H1 (cell line): ENCODE measurements at regions not wholly inside any gene's neighbourhood (a gene's known extent, or its start where the extent isn't known, plus 50 kb on each side); places are given as distances from the start of the nearest gene placed in this dataset.

ENCODE experiments used
- CBX5 ChIP-seq: fragments of 300-800, 300-1000 bp; sonication (generic); IDR thresholded peaks from 2 replicates; pipeline ENCODE4 v1.7.1; 2016; ENCODE audit warnings: antibody characterized with exemption, low read length, low read depth
- CHD2 ChIP-seq: IDR thresholded peaks from 2 replicates; pipeline ENCODE4 v1.6.1; 2012; ENCODE audit warnings: low read length, improper control_type of control experiment
- EP300 ChIP-seq, 2 experiments: IDR thresholded peaks; 1 replicate in 1 of 2; 2 replicates in 1 of 2; pipeline ENCODE4 v1.6.1; 2011 to 2012; ENCODE audit warnings: low read depth in 2 of 2, low read length in 2 of 2, mild to moderate bottlenecking in 2 of 2, borderline replicate concordance in 1 of 2, inconsistent platforms in 1 of 2, moderate library complexity in 1 of 2
- EZH2 ChIP-seq: fragments of 200-600 bp; sonication (generic); IDR thresholded peaks from 2 replicates; pipeline ENCODE4 v1.7.1; 2012; ENCODE audit warnings: low read depth, mild to moderate bottlenecking, moderate library complexity, low read length, inconsistent platforms; ENCODE audit not compliant: severe bottlenecking
- KDM1A ChIP-seq: fragments of 200-600, 300-600 bp; sonication (generic); IDR thresholded peaks from 2 replicates; pipeline ENCODE4 v1.7.1; 2016; ENCODE audit warnings: mild to moderate bottlenecking, low read length, borderline replicate concordance
- NANOG ChIP-seq: IDR thresholded peaks from 2 replicates; pipeline ENCODE4 v1.6.1; 2011; ENCODE audit warnings: low read length, low read depth, mild to moderate bottlenecking, inconsistent platforms; ENCODE audit not compliant: insufficient read depth, poor library complexity, severe bottlenecking
- POLR2A ChIP-seq, 2 experiments: IDR thresholded peaks; 1 replicate in 1 of 2; 2 replicates in 1 of 2; pipeline ENCODE4 v1.6.1; 2011; ENCODE audit warnings: low read depth in 2 of 2, low read length in 2 of 2, mild to moderate bottlenecking in 2 of 2; ENCODE audit errors: control extremely low read depth in 1 of 2
- POLR2AphosphoS5 ChIP-seq: IDR thresholded peaks from 2 replicates; pipeline ENCODE4 v1.6.1; 2011; ENCODE audit warnings: low read depth, low read length
- SIN3A ChIP-seq, 2 experiments: IDR thresholded peaks in 1 of 2; conservative IDR thresholded peaks in 1 of 2; 2 replicates each; pipeline ENCODE4 v1.6.1; 2011 to 2012; ENCODE audit warnings: low read length in 2 of 2, improper control_type of control experiment in 1 of 2, low read depth in 1 of 2, mild to moderate bottlenecking in 1 of 2
- TAF1 ChIP-seq: IDR thresholded peaks from 2 replicates; pipeline ENCODE4 v1.6.1; 2011; ENCODE audit warnings: mild to moderate bottlenecking, low read depth, low read length
- TEAD4 ChIP-seq: IDR thresholded peaks from 2 replicates; pipeline ENCODE4 v1.6.1; 2012; ENCODE audit warnings: low read depth, low read length, inconsistent platforms, mixed read lengths
- TF ChIP-seq, protein P1 (sequence below), 3 experiments: IDR thresholded peaks; 1 replicate in 2 of 3; 2 replicates in 1 of 3; pipeline versions ENCODE4 v1.5.1 to v1.6.1; 2011; ENCODE audit warnings: low read length in 3 of 3, mild to moderate bottlenecking in 3 of 3, inconsistent platforms in 2 of 3, low read depth in 1 of 3, moderate library complexity in 1 of 3; ENCODE audit not compliant: insufficient read depth in 1 of 3; ENCODE audit errors: control extremely low read depth in 1 of 3
- TF ChIP-seq, protein P2 (sequence below): IDR thresholded peaks from 2 replicates; pipeline ENCODE4 v1.6.1; 2011; ENCODE audit warnings: low read length, improper control_type of control experiment
- TF ChIP-seq, protein P3 (sequence below): IDR thresholded peaks from 2 replicates; pipeline ENCODE4 v1.6.1; 2012; ENCODE audit warnings: inconsistent platforms

DNA sequence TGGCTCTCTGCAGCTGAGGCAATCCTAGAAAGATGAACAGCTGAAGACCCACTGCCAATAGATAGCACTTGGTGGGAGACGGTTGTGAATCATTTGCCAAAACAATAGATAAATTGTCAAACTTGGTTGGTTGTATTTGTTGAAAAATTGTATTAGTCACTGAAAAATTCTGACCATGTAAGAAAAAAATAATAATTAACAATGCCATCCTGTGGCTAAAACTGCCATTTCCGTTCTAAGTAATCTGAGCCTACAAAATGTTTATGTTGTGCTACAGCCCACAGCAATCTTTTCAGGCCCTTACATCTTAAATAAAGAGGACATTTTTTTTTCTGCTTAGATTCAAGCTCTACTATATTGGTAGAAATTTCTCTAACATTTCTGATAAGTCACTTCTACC is 103.2 kb upstream of the ANO3 start:
- TF ChIP-seq POLR2A (IDR thresholded peaks at IDR 0.05; ENCODE audit: control extremely low read depth in 1 of 2, low read depth in 2 of 2, low read length in 2 of 2) (no peak), CHD2 (no peak), EP300 (IDR thresholded peaks at IDR 0.05; ENCODE audit: borderline replicate concordance in 1 of 2, low read depth in 2 of 2, low read length in 2 of 2) (no peak), NANOG (no peak), TAF1 (no peak), KDM1A (no peak), EZH2 (no peak), POLR2AphosphoS5 (no peak), CBX5 (no peak), TEAD4 (no peak), SIN3A (conservative IDR thresholded peaks at IDR 0.05 in 1 of 2, IDR thresholded peaks at IDR 0.05 in 1 of 2; ENCODE audit: low read depth in 1 of 2, low read length in 2 of 2) (no peak)
- TF ChIP-seq, protein P1, sequence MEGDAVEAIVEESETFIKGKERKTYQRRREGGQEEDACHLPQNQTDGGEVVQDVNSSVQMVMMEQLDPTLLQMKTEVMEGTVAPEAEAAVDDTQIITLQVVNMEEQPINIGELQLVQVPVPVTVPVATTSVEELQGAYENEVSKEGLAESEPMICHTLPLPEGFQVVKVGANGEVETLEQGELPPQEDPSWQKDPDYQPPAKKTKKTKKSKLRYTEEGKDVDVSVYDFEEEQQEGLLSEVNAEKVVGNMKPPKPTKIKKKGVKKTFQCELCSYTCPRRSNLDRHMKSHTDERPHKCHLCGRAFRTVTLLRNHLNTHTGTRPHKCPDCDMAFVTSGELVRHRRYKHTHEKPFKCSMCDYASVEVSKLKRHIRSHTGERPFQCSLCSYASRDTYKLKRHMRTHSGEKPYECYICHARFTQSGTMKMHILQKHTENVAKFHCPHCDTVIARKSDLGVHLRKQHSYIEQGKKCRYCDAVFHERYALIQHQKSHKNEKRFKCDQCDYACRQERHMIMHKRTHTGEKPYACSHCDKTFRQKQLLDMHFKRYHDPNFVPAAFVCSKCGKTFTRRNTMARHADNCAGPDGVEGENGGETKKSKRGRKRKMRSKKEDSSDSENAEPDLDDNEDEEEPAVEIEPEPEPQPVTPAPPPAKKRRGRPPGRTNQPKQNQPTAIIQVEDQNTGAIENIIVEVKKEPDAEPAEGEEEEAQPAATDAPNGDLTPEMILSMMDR (IDR thresholded peaks at IDR 0.05; ENCODE audit: control extremely low read depth in 1 of 3, insufficient read depth in 1 of 3, low read depth in 1 of 3, low read length in 3 of 3): no peak
- TF ChIP-seq, protein P2, sequence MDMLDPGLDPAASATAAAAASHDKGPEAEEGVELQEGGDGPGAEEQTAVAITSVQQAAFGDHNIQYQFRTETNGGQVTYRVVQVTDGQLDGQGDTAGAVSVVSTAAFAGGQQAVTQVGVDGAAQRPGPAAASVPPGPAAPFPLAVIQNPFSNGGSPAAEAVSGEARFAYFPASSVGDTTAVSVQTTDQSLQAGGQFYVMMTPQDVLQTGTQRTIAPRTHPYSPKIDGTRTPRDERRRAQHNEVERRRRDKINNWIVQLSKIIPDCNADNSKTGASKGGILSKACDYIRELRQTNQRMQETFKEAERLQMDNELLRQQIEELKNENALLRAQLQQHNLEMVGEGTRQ: no peak
- TF ChIP-seq, protein P3, sequence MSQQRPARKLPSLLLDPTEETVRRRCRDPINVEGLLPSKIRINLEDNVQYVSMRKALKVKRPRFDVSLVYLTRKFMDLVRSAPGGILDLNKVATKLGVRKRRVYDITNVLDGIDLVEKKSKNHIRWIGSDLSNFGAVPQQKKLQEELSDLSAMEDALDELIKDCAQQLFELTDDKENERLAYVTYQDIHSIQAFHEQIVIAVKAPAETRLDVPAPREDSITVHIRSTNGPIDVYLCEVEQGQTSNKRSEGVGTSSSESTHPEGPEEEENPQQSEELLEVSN: no peak
